OCI-LY7 (cell line): ENCODE measurements at regions not wholly inside any gene's neighbourhood (a gene's known extent, or its start where the extent isn't known, plus 50 kb on each side); places are given as distances from the start of the nearest gene placed in this dataset.

Source experiments
- BruUV-seq: library from RNA; stranded (reverse); fragments of 400-500 nt; replicated peaks from 2 replicates; lab custom pipeline; 2021; lab: Mats Ljungman, UMichigan
- CTCF ChIA-PET: fragments of 300-600 bp; sonication (Branson Sonifier 250); formaldehyde crosslinking; loops from one replicate; lab custom pipeline; 2022; ENCODE audit warnings: antibody characterized with exemption; ENCODE audit not compliant: unreplicated experiment; lab: Charles Lee
- POLR2A ChIA-PET: fragments of 300-600 bp; sonication (Branson Sonifier 250); formaldehyde crosslinking; loops from one replicate; lab custom pipeline; 2022; ENCODE audit warnings: antibody characterized with exemption; lab: Charles Lee
- DNase-seq: peaks from one replicate; pipeline ENCODE4 v3.0.0-alpha.2; 2015; ENCODE audit warnings: low spot score
- H2AFZ ChIP-seq: fragments of 200-600 bp; sonication (generic), shearing (Covaris generic); 2 replicates; pipeline ENCODE4 v1.6.1; 2014; ENCODE audit warnings: mild to moderate bottlenecking, antibody characterized with exemption, low read length, moderate library complexity
- H3K27ac ChIP-seq: fragments of 200-600 bp; sonication (generic); 2 replicates; pipeline ENCODE4 v1.5.1; 2014; ENCODE audit warnings: mixed run types, low read depth, mild to moderate bottlenecking, moderate library complexity, low read length, inconsistent platforms; ENCODE audit not compliant: poor library complexity, severe bottlenecking
- H3K36me3 ChIP-seq: fragments of 200-600 bp; sonication (generic); 2 replicates; pipeline ENCODE4 v1.6.1; 2014; ENCODE audit warnings: mild to moderate bottlenecking, antibody characterized with exemption, low read length, moderate library complexity, mixed read lengths; ENCODE audit not compliant: insufficient read depth
- H3K4me1 ChIP-seq: fragments of 200-600 bp; sonication (generic); 2 replicates; pipeline ENCODE4 v1.5.1; 2014; ENCODE audit warnings: mild to moderate bottlenecking, low read length; ENCODE audit not compliant: insufficient read depth, poor library complexity, severe bottlenecking
- H3K4me2 ChIP-seq: fragments of 200-600 bp; sonication (generic); 2 replicates; pipeline ENCODE4 v1.6.1; 2014; ENCODE audit warnings: mild to moderate bottlenecking, low read length
- H3K4me3 ChIP-seq: fragments of 200-600 bp; sonication (generic); 2 replicates; pipeline ENCODE4 v1.5.1; 2014; ENCODE audit warnings: mild to moderate bottlenecking, low read depth, low read length; ENCODE audit not compliant: poor library complexity, severe bottlenecking
- H3K79me2 ChIP-seq: fragments of 200-600 bp; sonication (generic); 2 replicates; pipeline ENCODE4 v1.6.1; 2016; ENCODE audit warnings: low read depth, mild to moderate bottlenecking, low read length, moderate library complexity, mixed read lengths; ENCODE audit not compliant: insufficient read depth
- H3K9me2 ChIP-seq: fragments of 200-600 bp; sonication (generic); 2 replicates; pipeline ENCODE4 v1.6.1; 2016; ENCODE audit warnings: mild to moderate bottlenecking, low read length, mixed read lengths; ENCODE audit not compliant: insufficient read depth
- H3K9me3 ChIP-seq: fragments of 200-600 bp; sonication (generic); 2 replicates; pipeline ENCODE4 v1.6.1; 2014; ENCODE audit warnings: mild to moderate bottlenecking, mixed run types, low read length, mixed read lengths
- H4K20me1 ChIP-seq: fragments of 200-600 bp; sonication (generic); 2 replicates; pipeline ENCODE4 v1.6.1; 2014; ENCODE audit warnings: mild to moderate bottlenecking, antibody characterized with exemption, low read length, moderate library complexity, mixed read lengths; ENCODE audit not compliant: insufficient read depth
- EZH2phosphoT487 ChIP-seq: fragments of 200-600 bp; sonication (generic); IDR thresholded peaks from 2 replicates; pipeline ENCODE4 v1.6.1; 2018; ENCODE audit warnings: low read depth, borderline replicate concordance, mild to moderate bottlenecking, mixed run types, antibody characterized with exemption, low read length, moderate library complexity, mixed read lengths
- intact Hi-C: fragments of 100-400 bp; cut with micrococcal nuclease; formaldehyde crosslinking; loops from one replicate; pipeline ENCODE4 v1.10.0; 2022; ENCODE audit not compliant: unreplicated experiment
- TF ChIP-seq, protein P1 (sequence below): fragments of 200-600 bp; sonication (generic); conservative IDR thresholded peaks from 2 replicates; pipeline ENCODE4 v1.5.1; 2014; ENCODE audit warnings: mild to moderate bottlenecking, antibody characterized with exemption, low read length, moderate library complexity, mixed read lengths

GRCh38 chr13:65300220-65300619 lies 1929.9 kb downstream of the PCDH9 start:
- Histone ChIP-seq H3K79me2 (no peaks in the 10 kb centered on the region), H3K27ac (no peak overlapping the region), H3K4me2 (no peak overlapping the region), H3K9me2 (no peaks in the 10 kb centered on the region), H2AFZ (no peak overlapping the region), H4K20me1 (no peaks in the 10 kb centered on the region), H3K4me1 (no peaks in the 10 kb centered on the region), H3K36me3 (no peaks in the 10 kb centered on the region), H3K9me3 (no peaks in the 10 kb centered on the region), H3K4me3 (no peak overlapping the region)
- no peak for TF ChIP-seq EZH2phosphoT487
- TF ChIP-seq, protein P1, sequence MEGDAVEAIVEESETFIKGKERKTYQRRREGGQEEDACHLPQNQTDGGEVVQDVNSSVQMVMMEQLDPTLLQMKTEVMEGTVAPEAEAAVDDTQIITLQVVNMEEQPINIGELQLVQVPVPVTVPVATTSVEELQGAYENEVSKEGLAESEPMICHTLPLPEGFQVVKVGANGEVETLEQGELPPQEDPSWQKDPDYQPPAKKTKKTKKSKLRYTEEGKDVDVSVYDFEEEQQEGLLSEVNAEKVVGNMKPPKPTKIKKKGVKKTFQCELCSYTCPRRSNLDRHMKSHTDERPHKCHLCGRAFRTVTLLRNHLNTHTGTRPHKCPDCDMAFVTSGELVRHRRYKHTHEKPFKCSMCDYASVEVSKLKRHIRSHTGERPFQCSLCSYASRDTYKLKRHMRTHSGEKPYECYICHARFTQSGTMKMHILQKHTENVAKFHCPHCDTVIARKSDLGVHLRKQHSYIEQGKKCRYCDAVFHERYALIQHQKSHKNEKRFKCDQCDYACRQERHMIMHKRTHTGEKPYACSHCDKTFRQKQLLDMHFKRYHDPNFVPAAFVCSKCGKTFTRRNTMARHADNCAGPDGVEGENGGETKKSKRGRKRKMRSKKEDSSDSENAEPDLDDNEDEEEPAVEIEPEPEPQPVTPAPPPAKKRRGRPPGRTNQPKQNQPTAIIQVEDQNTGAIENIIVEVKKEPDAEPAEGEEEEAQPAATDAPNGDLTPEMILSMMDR = no peak
- ChIA-PET CTCF (no interaction called here), POLR2A (no interaction called here)
- no peak for DNase-seq
- no TSS peak for BruUV-seq
- intact Hi-C loops = no loop called here

- Histone ChIP-seq H4K20me1 (no peaks in the 10 kb centered on the region), H3K4me1 (no peaks in the 10 kb centered on the region), H3K36me3 (no peaks in the 10 kb centered on the region), H3K4me2 (no peak overlapping the region), H3K9me3 (no peaks in the 10 kb centered on the region), H3K79me2 (no peaks in the 10 kb centered on the region), H2AFZ (no peak overlapping the region), H3K9me2 (no peaks in the 10 kb centered on the region), H3K27ac (no peak overlapping the region), H3K4me3 (no peak overlapping the region)
- no TSS peak for BruUV-seq
- no peak for DNase-seq
- ChIA-PET CTCF (interaction anchor here (0.6 kb wide), 1 partner anchor 229 kb away, joined by 3 read pairs; no protein-coding TSS in a partner anchor), POLR2A (interaction anchor here (0.6 to 0.7 kb wide), 2 partner anchors 21 to 1959 kb away, joined by 3 read pairs; no protein-coding TSS in a partner anchor)
- TF ChIP-seq, protein P1 = no peak
- TF ChIP-seq EZH2phosphoT487 = no peak
- intact Hi-C loops = no loop called here
Observed at GRCh38 chr13:65293530-65294198, 1936.5 kb downstream of the PCDH9 start.

GRCh38 chr13:65292488-65292901 lies 1937.6 kb downstream of the PCDH9 start:
- BruUV-seq = no TSS peak
- Histone ChIP-seq H3K9me3 (no peaks in the 10 kb centered on the region), H3K27ac (no peak overlapping the region), H3K9me2 (no peaks in the 10 kb centered on the region), H3K36me3 (no peaks in the 10 kb centered on the region), H4K20me1 (no peaks in the 10 kb centered on the region), H2AFZ (no peak overlapping the region), H3K4me3 (no peak overlapping the region), H3K4me1 (no peaks in the 10 kb centered on the region), H3K4me2 (no peak overlapping the region), H3K79me2 (no peaks in the 10 kb centered on the region)
- intact Hi-C loops = no loop called here
- POLR2A ChIA-PET = interaction anchor here (0.7 kb wide), 1 partner anchor 51 kb away, joined by 3 read pairs; no protein-coding TSS in a partner anchor
- CTCF ChIA-PET = no interaction called here
- TF ChIP-seq, protein P1 = no peak
- no peak for TF ChIP-seq EZH2phosphoT487
- no peak for DNase-seq
